ENCODE measurements at regions not wholly inside any gene's neighbourhood (a gene's known extent, or its start where the extent isn't known, plus 50 kb on each side); places are given as distances from the start of the nearest gene placed in this dataset.

DNA sequence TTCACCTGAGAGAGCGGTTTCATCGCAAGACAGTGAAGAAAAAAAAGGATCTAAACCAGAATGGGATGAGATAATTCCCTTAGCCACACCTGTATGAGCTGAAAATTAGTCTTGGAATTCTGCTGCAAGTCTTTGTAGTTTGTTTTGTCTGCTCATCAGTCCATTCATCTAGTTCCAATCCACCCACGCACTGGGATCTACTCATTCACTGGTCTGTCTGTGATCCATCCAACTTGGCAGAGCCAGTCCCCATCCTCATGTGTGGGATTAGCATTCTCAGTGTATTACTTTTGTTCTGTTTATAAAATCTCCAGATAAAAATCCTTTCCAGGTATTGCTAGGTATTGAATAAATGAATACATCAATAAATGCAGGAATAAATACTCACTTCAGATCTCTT lies 266.5 kb upstream of the USP24 start:
- peak; percentile 24 for DNase-seq (ENCODE audit: unreplicated experiment)
- ChIA-PET CTCF (interaction anchor here (0.6 to 5.7 kb wide), 2 partner anchors 17 to 1096 kb away, joined by 3 to 39 read pairs; partner anchors contain the start of gene PLPP3), POLR2A (no interaction called here)
- BruUV-seq (replicated peaks), result no TSS peak
- H3K27me3 Mint-ChIP-seq (ENCODE audit: insufficient read depth, unreplicated experiment), result no peaks in the 10 kb centered on the region
- H3K4me1 Mint-ChIP-seq (ENCODE audit: insufficient read depth, unreplicated experiment), result no peaks in the 10 kb centered on the region
- intact Hi-C loops (cut with micrococcal nuclease), result no loop called here
- TF ChIP-seq, protein P1, sequence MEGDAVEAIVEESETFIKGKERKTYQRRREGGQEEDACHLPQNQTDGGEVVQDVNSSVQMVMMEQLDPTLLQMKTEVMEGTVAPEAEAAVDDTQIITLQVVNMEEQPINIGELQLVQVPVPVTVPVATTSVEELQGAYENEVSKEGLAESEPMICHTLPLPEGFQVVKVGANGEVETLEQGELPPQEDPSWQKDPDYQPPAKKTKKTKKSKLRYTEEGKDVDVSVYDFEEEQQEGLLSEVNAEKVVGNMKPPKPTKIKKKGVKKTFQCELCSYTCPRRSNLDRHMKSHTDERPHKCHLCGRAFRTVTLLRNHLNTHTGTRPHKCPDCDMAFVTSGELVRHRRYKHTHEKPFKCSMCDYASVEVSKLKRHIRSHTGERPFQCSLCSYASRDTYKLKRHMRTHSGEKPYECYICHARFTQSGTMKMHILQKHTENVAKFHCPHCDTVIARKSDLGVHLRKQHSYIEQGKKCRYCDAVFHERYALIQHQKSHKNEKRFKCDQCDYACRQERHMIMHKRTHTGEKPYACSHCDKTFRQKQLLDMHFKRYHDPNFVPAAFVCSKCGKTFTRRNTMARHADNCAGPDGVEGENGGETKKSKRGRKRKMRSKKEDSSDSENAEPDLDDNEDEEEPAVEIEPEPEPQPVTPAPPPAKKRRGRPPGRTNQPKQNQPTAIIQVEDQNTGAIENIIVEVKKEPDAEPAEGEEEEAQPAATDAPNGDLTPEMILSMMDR (IDR thresholded peaks at IDR 0.05; ENCODE audit: unreplicated experiment), result no peak
- no peaks in the 10 kb centered on the region for H3K36me3 Mint-ChIP-seq (ENCODE audit: insufficient read depth, unreplicated experiment)
- no peak overlapping the region for H3K27ac Mint-ChIP-seq (ENCODE audit: low read depth, unreplicated experiment)
- no peaks in the 10 kb centered on the region for H3K9me3 Mint-ChIP-seq (ENCODE audit: unreplicated experiment)
- no peak overlapping the region for H3K4me3 Mint-ChIP-seq (ENCODE audit: unreplicated experiment)

DNA sequence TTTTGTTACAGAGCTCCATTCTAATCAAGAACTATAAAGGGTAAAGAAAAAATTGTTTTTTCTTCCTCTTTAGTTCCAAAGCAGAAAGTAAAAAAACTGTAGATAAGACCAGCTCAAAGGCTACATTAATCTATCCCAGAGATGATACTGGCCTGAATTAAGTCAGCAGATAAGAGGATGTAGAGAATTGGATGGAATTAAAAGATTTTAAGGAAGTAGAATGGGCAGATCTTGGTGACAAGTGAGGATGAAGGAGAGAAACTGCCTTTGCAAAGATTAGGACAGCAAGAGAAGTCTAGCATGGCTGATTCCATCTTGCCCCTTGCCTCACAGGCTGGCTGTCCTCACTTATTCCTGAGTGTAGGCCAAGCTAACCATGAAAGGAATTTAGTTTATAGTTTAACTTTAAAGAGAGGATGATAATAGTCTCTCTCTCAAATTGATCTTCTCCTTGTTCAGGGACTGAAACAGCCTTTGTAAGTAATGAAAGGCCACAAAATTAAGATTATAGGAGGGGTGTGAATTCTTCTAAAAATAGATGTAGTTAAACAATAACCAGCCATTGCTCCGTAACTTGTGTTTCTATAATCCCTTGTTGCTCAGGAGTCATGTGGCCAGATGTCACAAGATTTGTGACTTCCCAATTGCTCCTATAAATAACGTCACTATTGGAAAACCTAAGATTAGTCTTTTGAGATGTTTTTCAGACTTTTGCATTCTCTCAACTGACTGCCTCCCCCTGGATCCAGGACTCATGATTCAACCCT lies 265.0 kb upstream of the USP24 start:
- Mint-ChIP-seq H3K9me3 (ENCODE audit: unreplicated experiment) (no peaks in the 10 kb centered on the region), H3K4me3 (ENCODE audit: unreplicated experiment) (no peak overlapping the region), H3K27me3 (ENCODE audit: insufficient read depth, unreplicated experiment) (no peaks in the 10 kb centered on the region), H3K36me3 (ENCODE audit: insufficient read depth, unreplicated experiment) (no peaks in the 10 kb centered on the region), H3K4me1 (ENCODE audit: insufficient read depth, unreplicated experiment) (no peaks in the 10 kb centered on the region), H3K27ac (ENCODE audit: low read depth, unreplicated experiment) (no peak overlapping the region)
- ChIA-PET POLR2A (no interaction called here), CTCF (interaction anchor here (0.6 to 5.7 kb wide), 6 partner anchors 12 to 1104 kb away, joined by 3 to 39 read pairs (median 4); partner anchors contain the start of gene PLPP3)
- TF ChIP-seq, protein P1 (IDR thresholded peaks at IDR 0.05; ENCODE audit: unreplicated experiment), result no peak
- DNase-seq (ENCODE audit: unreplicated experiment), result no peak
- BruUV-seq (replicated peaks), result no TSS peak
- intact Hi-C loops (cut with micrococcal nuclease), result no loop called here

DNA sequence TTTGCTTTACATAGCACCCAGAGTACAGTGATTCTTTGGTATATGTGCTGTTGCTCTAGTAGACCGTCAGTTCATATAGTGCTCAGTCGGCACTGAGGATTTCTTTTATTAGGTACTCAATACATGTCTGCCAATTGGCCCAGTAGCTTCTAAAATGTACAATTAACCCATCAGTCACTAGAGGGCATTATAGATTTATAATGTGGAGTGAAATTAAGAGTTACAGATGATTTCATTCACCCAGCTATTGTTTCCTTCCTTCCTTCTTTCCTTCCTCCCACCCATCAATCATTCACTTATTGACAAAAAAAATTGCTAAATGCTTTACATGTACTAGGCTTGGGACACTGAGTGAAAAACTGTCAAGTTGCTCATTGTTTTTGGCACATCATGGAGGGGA lies 263.6 kb upstream of the USP24 start:
- POLR2A ChIA-PET, result interaction anchor here (1.3 kb wide), 1 partner anchor 103 kb away, joined by 3 read pairs; no protein-coding TSS in a partner anchor
- no TSS peak for BruUV-seq (replicated peaks)
- no peaks in the 10 kb centered on the region for H3K36me3 Mint-ChIP-seq (ENCODE audit: insufficient read depth, unreplicated experiment)
- DNase-seq (ENCODE audit: unreplicated experiment), result peak; percentile 40
- intact Hi-C loops (cut with micrococcal nuclease), result loop anchor here (2.0 to 10.0 kb wide), 4 partner anchors 194 to 1100 kb away; partner anchors contain the start of gene PLPP3
- no peak overlapping the region for H3K4me3 Mint-ChIP-seq (ENCODE audit: unreplicated experiment)
- no peak overlapping the region for H3K27ac Mint-ChIP-seq (ENCODE audit: low read depth, unreplicated experiment)
- TF ChIP-seq, protein P1 (IDR thresholded peaks at IDR 0.05; ENCODE audit: unreplicated experiment), result peak; percentile 34
- CTCF ChIA-PET, result interaction anchor here (0.6 to 5.7 kb wide), 18 partner anchors 11 to 1230 kb away, joined by 3 to 39 read pairs (median 4); partner anchors contain the start of gene PLPP3
- H3K9me3 Mint-ChIP-seq (ENCODE audit: unreplicated experiment), result no peaks in the 10 kb centered on the region
- no peaks in the 10 kb centered on the region for H3K27me3 Mint-ChIP-seq (ENCODE audit: insufficient read depth, unreplicated experiment)
- peaks cover 12% of the 10 kb centered on the region for H3K4me1 Mint-ChIP-seq (ENCODE audit: insufficient read depth, unreplicated experiment)

DNA sequence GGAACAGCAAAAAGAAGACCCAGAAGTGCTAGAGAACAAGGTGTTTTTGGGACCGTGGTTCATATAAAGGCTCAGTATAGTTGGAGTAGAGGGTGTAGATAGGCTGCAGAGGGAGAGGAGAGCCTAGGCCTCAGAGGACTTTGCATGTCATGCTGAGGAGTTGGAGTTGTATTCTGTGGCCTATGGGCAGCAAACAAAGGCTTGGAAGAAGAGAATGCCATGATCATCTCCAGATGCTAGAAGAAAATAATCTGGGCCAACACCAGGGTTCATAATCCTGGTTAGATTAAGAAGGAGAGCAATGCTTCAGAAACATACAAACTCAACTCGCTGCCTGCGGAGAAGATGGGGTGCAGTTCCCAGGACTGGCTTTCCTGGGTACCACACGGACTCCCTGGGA lies 262.8 kb upstream of the USP24 start:
- H3K27me3 Mint-ChIP-seq (ENCODE audit: insufficient read depth, unreplicated experiment), result no peaks in the 10 kb centered on the region
- H3K36me3 Mint-ChIP-seq (ENCODE audit: insufficient read depth, unreplicated experiment), result no peaks in the 10 kb centered on the region
- no peaks in the 10 kb centered on the region for H3K9me3 Mint-ChIP-seq (ENCODE audit: unreplicated experiment)
- intact Hi-C loops (cut with micrococcal nuclease), result loop anchor here (2.0 to 10.0 kb wide), 4 partner anchors 193 to 1101 kb away; partner anchors contain the start of gene PLPP3
- H3K4me3 Mint-ChIP-seq (ENCODE audit: unreplicated experiment), result no peak overlapping the region
- H3K27ac Mint-ChIP-seq (ENCODE audit: low read depth, unreplicated experiment), result no peak overlapping the region
- no TSS peak for BruUV-seq (replicated peaks)
- POLR2A ChIA-PET, result interaction anchor here (1.3 kb wide), 1 partner anchor 102 kb away, joined by 3 read pairs; no protein-coding TSS in a partner anchor
- TF ChIP-seq, protein P1 (IDR thresholded peaks at IDR 0.05; ENCODE audit: unreplicated experiment), result no peak
- DNase-seq (ENCODE audit: unreplicated experiment), result no peak
- H3K4me1 Mint-ChIP-seq (ENCODE audit: insufficient read depth, unreplicated experiment), result peaks cover 17% of the 10 kb centered on the region
- CTCF ChIA-PET, result interaction anchor here (0.6 to 5.7 kb wide), 7 partner anchors 10 to 1231 kb away, joined by 3 to 39 read pairs (median 4); partner anchors contain the start of gene PLPP3

All from MCF 10A (cell line).